ENCODE measurements at regions not wholly inside any gene's neighbourhood (a gene's known extent, or its start where the extent isn't known, plus 50 kb on each side); places are given as distances from the start of the nearest gene placed in this dataset.
"Not testable (repeated sequence)": the region's sequence is repeated elsewhere in the genome, so short reads cannot be mapped to it uniquely, and the experiment has no call there.

GRCh38 chr2:134041877-134042276 is 212.0 kb upstream of the MGAT5 start:
- H2BK15ac ChIP-seq (ENCODE audit: low read depth, low read length) = no peak overlapping the region
- no peak overlapping the region for H3K18ac ChIP-seq (ENCODE audit: low read depth, low read length)
- H3K9me1 ChIP-seq (ENCODE audit: insufficient read depth, low read length) = no peaks in the 10 kb centered on the region
- no peaks in the 10 kb centered on the region for H3K36me3 ChIP-seq (ENCODE audit: control insufficient read depth, insufficient read depth, low read length)
- peaks cover 5% of the 10 kb centered on the region for H3K9me3 ChIP-seq (ENCODE audit: control insufficient read depth, insufficient read depth, low read length)
- BruUV-seq (replicated peaks) = no TSS peak
- no peak overlapping the region for H2BK20ac ChIP-seq (ENCODE audit: low read depth, low read length)
- no peak overlapping the region for H3K9ac ChIP-seq (ENCODE audit: low read depth, low read length)
- H3K56ac ChIP-seq (ENCODE audit: extremely low read depth, insufficient read depth, low read length) = no peak overlapping the region
- no peak for DNase-seq
- H2AK9ac ChIP-seq (replicated peaks; ENCODE audit: low read depth, low read length, poor library complexity) = no peak overlapping the region
- H2BK5ac ChIP-seq (ENCODE audit: low read depth, low read length, poor library complexity, severe bottlenecking) = no peak overlapping the region
- TF ChIP-seq NFE2L2 (IDR thresholded peaks at IDR 0.05; ENCODE audit: low read depth, low read length) (no peak), FOS (IDR thresholded peaks at IDR 0.05; ENCODE audit: low read depth, low read length) (no peak), CEBPB (IDR thresholded peaks at IDR 0.05; ENCODE audit: low read depth, low read length) (no peak), RFX5 (IDR thresholded peaks at IDR 0.05; ENCODE audit: low read depth, low read length) (no peak), CTCF (conservative IDR thresholded peaks at IDR 0.05; ENCODE audit: low read depth, low read length) (no peak), CHD1 (IDR thresholded peaks at IDR 0.05; ENCODE audit: low read depth, low read length) (no peak)
- dilution Hi-C loops (cut with HindIII; ENCODE audit: low sequenced_read_pairs, unreplicated experiment) (no loop called here), intact Hi-C loops (cut with micrococcal nuclease) (no loop called here), in situ Hi-C loops (cut with MboI; ENCODE audit: low sequenced_read_pairs) (no loop called here)
- no peak overlapping the region for H3K27ac ChIP-seq (ENCODE audit: insufficient read depth, low read length)
- H3K27me3 ChIP-seq (ENCODE audit: control insufficient read depth, insufficient read depth, low read length) = peaks cover 2% of the 10 kb centered on the region; the same call in 1 of the 2 replicates
- no peak overlapping the region for H3K4me2 ChIP-seq (ENCODE audit: low read depth, low read length)
- no peak overlapping the region for H3K23ac ChIP-seq (ENCODE audit: low read depth, low read length)
- H4K91ac ChIP-seq (ENCODE audit: insufficient read depth, low read depth, low read length) = no peak overlapping the region
- no peak overlapping the region for H4K5ac ChIP-seq (ENCODE audit: low read depth, low read length)
- no peak overlapping the region for H2BK120ac ChIP-seq (ENCODE audit: low read depth, low read length)
- H2AFZ ChIP-seq (replicated peaks; ENCODE audit: low read length, poor library complexity) = no peak overlapping the region
- no peak overlapping the region for H2AK5ac ChIP-seq (ENCODE audit: low read depth, low read length)
- H3K4me1 ChIP-seq (ENCODE audit: control insufficient read depth, insufficient read depth, low read length) = no peaks in the 10 kb centered on the region
- POLR2A ChIA-PET (ENCODE audit: unreplicated experiment) = no interaction called here
- ATAC-seq (ENCODE audit: low read depth) = no peak
- no peak overlapping the region for H3K4ac ChIP-seq (ENCODE audit: low read depth, low read length)
- no peaks in the 10 kb centered on the region for H4K20me1 ChIP-seq (ENCODE audit: insufficient read depth, low read length)
- CTCF ChIA-PET = no interaction called here
- H3K4me3 ChIP-seq (ENCODE audit: insufficient read depth, low read depth, low read length) = no peak overlapping the region
- no peaks in the 10 kb centered on the region for H3K79me1 ChIP-seq (ENCODE audit: low read depth in 1 of 2, low read length in 2 of 2)
- H4K8ac ChIP-seq (ENCODE audit: low read depth in 2 of 2, low read length in 2 of 2) = no peak overlapping the region
- H3K14ac ChIP-seq (replicated peaks; ENCODE audit: low read depth, low read length) = no peak overlapping the region

GRCh38 chr2:134043028-134043427 is 210.8 kb upstream of the MGAT5 start:
- H2AK9ac ChIP-seq (replicated peaks; ENCODE audit: low read depth, low read length, poor library complexity); H4K20me1 ChIP-seq (ENCODE audit: insufficient read depth, low read length); intact Hi-C loops (cut with micrococcal nuclease); DNase-seq; H2BK120ac ChIP-seq (ENCODE audit: low read depth, low read length); H3K23ac ChIP-seq (ENCODE audit: low read depth, low read length); H3K4me3 ChIP-seq (ENCODE audit: insufficient read depth, low read depth, low read length); H2BK20ac ChIP-seq (ENCODE audit: low read depth, low read length); H2AFZ ChIP-seq (replicated peaks; ENCODE audit: low read length, poor library complexity); H2AK5ac ChIP-seq (ENCODE audit: low read depth, low read length); H3K9ac ChIP-seq (ENCODE audit: low read depth, low read length); H3K56ac ChIP-seq (ENCODE audit: extremely low read depth, insufficient read depth, low read length); CTCF ChIA-PET; H3K9me3 ChIP-seq (ENCODE audit: control insufficient read depth, insufficient read depth, low read length); ATAC-seq (ENCODE audit: low read depth); dilution Hi-C loops (cut with HindIII; ENCODE audit: low sequenced_read_pairs, unreplicated experiment); H3K14ac ChIP-seq (replicated peaks; ENCODE audit: low read depth, low read length); H3K27me3 ChIP-seq (ENCODE audit: control insufficient read depth, insufficient read depth, low read length); in situ Hi-C loops (cut with MboI; ENCODE audit: low sequenced_read_pairs); H3K4me1 ChIP-seq (ENCODE audit: control insufficient read depth, insufficient read depth, low read length); H3K4me2 ChIP-seq (ENCODE audit: low read depth, low read length); BruUV-seq (replicated peaks); H4K5ac ChIP-seq (ENCODE audit: low read depth, low read length); H4K91ac ChIP-seq (ENCODE audit: insufficient read depth, low read depth, low read length); H2BK15ac ChIP-seq (ENCODE audit: low read depth, low read length); H3K4ac ChIP-seq (ENCODE audit: low read depth, low read length); H4K8ac ChIP-seq (ENCODE audit: low read depth in 2 of 2, low read length in 2 of 2); H2BK5ac ChIP-seq (ENCODE audit: low read depth, low read length, poor library complexity, severe bottlenecking); H3K9me1 ChIP-seq (ENCODE audit: insufficient read depth, low read length); H3K18ac ChIP-seq (ENCODE audit: low read depth, low read length); H3K36me3 ChIP-seq (ENCODE audit: control insufficient read depth, insufficient read depth, low read length); POLR2A ChIA-PET (ENCODE audit: unreplicated experiment); H3K79me1 ChIP-seq (ENCODE audit: low read depth in 1 of 2, low read length in 2 of 2); H3K27ac ChIP-seq (ENCODE audit: insufficient read depth, low read length): not testable (repeated sequence)
- WGBS, 2 experiments (ENCODE audit: extremely low coverage in 2 of 2, insufficient read length in 1 of 2) = no CpG with 5 or more reads among the region's 8 CpGs
